Head of caudate nucleus (tissue), 42 donors: ENCODE measurements at regions not wholly inside any gene's neighbourhood (a gene's known extent, or its start where the extent isn't known, plus 50 kb on each side); places are given as distances from the start of the nearest gene placed in this dataset.

Source experiments
- DNase-seq, 42 donors: peaks; one replicate each; pipeline versions ENCODE4 v3.0.0 to v3.0.0-alpha.2; 2020 to 2021; ENCODE audit warnings: mixed read lengths in 7 of 42
- intact Hi-C: fragments of 100-400 bp; cut with DNase I; formaldehyde crosslinking; loops from one replicate; pipeline ENCODE4 v1.15.0; 2022

DNA sequence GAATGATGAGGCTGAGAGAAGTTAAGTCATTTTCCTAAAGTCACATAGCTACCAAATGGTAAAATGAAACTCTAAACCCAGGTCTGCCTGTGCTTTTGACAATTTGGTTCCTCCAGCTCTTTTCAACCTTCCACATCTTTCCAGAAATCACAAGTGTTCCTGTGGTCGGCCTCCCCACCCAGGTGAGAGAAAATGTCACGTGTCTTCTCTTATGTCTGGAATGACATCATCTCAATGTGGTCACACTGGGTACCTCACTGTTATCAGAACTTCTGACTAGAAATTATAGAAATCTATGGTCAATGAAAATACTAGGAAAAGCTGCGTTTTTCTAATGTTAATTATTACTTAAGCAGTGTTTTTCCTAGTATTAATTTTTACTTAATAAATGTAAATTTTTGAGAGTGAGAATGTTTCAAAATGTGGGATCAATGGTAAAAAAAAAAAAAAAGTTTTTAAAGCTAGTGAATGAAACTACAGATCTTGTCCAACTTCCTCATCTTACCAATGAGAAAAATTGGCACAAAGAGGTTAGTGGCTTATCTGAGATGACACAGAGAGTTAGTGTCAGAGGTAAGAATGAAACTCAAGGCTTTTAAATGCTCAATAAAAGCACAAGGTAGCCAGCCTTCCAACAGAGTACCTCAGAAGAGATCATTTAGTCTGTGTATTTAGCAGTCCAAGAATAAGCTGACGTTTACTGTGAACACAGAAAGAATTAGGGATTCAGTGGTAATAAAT is 228.7 kb upstream of the NR4A3 start:
- intact Hi-C loops = no loop called here
- DNase-seq = no peak

- DNase-seq = no peak
- intact Hi-C loops = no loop called here
Measured at GRCh38 chr9:99593610-99594009, 228.1 kb upstream of the NR4A3 start.

DNA sequence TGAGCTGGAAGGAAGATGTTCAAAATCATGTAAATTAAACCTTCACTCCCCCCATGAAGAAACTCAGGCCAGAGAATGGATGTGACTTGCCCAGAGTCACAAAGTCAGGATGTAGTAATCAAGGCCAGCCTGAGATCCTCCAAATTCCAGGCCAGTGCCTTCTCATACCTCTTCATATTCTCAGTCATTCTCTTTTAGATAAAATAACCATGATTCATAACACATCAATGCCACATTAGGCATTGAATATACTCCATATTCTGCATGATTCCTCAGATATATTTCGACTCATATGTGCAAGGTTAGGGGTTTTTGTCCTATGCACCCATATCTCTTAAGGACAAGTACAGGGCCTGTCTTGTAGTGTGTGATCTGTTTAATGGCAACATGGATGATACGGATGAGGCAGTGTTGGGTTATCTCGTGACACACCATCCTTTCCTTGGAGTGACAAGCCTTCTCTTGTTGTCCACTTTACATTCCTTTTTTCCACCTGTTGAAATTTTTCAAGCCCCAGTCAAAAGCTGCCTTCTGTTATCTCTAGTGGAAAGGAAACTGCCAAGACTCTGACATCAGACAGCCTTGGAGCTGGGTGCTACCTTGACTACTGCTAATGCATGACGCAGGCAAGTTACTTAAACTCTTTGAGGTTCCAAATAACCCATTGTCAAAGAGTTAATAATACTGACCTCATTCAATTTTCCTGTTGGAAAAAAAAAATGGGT is 227.5 kb upstream of the NR4A3 start:
- DNase-seq = no peak
- intact Hi-C loops = no loop called here

- peak in 1 of 42 donors; percentile 4 for DNase-seq
- intact Hi-C loops = no loop called here
Measured at GRCh38 chr9:99595796-99596195, 225.9 kb upstream of the NR4A3 start.

GRCh38 chr9:99601571-99602111 is 220.0 kb upstream of the NR4A3 start:
- no peak for DNase-seq
- intact Hi-C loops = no loop called here

- intact Hi-C loops = no loop called here
Measured at GRCh38 chr9:99602854-99603253, 218.8 kb upstream of the NR4A3 start.

GRCh38 chr9:99605016-99605743 is 216.5 kb upstream of the NR4A3 start:
- DNase-seq = no peak
- intact Hi-C loops = no loop called here

More at GRCh38 chr9:99602854-99603253, 218.8 kb upstream of the NR4A3 start:
- DNase-seq = no peak

DNA sequence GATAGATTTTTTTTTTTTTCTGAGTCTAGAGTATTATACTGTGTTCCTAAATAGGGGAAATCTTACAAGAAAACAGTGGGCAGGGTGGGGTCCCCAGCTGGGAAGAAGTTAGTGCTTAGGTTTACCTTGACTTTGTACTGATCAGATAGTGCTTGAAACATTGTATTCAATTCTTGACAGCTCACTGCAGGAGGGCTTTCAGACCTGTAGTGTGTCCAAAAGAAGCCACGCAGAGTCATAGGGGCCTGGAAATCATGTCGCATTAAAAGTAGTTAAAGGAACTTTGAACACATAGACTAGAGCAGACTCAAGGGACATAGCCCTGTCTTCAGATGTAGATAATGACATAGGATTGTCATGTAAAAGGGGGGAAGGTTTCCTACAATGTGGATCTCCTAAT is 215.4 kb upstream of the NR4A3 start:
- DNase-seq = no peak
- intact Hi-C loops = no loop called here

- intact Hi-C loops = no loop called here
- DNase-seq = no peak
Measured at GRCh38 chr9:99606957-99607356, 214.7 kb upstream of the NR4A3 start.

- no peak for DNase-seq
- intact Hi-C loops = no loop called here
Measured at GRCh38 chr9:99607842-99608448, 213.7 kb upstream of the NR4A3 start.

DNA sequence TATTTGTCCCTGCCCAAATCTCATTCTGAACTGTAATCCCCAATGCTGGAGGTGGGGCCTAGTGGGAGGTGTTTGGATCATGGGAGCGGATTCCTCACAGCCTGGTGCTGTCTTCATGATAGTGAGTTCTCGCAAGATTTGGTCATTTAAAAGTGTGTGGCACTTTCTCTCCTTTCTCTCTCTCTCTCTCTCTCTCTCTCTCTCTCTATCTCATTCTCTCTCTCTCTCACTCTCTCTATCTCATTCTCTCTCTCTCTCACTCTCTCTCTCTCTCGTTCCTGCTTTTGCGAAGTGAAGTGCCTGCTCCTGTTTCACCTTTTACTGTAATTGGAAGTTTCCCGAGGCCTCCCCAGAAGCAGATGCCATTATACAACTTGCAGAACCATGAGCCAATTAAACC is 207.3 kb upstream of the NR4A3 start:
- intact Hi-C loops = no loop called here
- DNase-seq = no peak

GRCh38 chr9:99621040-99621439 is 200.6 kb upstream of the NR4A3 start:
- intact Hi-C loops = no loop called here

GRCh38 chr9:99622679-99623078 is 199.0 kb upstream of the NR4A3 start:
- intact Hi-C loops = no loop called here
- DNase-seq = no peak

More at GRCh38 chr9:99621040-99621439, 200.6 kb upstream of the NR4A3 start:
- DNase-seq = no peak

GRCh38 chr9:99623780-99624364 is 197.8 kb upstream of the NR4A3 start:
- intact Hi-C loops = no loop called here
- DNase-seq = no peak

- DNase-seq = no peak
- intact Hi-C loops = no loop called here
Measured at GRCh38 chr9:99624499-99625233, 197.0 kb upstream of the NR4A3 start.

- DNase-seq = no peak
Measured at GRCh38 chr9:99626426-99626825, 195.3 kb upstream of the NR4A3 start.

DNA sequence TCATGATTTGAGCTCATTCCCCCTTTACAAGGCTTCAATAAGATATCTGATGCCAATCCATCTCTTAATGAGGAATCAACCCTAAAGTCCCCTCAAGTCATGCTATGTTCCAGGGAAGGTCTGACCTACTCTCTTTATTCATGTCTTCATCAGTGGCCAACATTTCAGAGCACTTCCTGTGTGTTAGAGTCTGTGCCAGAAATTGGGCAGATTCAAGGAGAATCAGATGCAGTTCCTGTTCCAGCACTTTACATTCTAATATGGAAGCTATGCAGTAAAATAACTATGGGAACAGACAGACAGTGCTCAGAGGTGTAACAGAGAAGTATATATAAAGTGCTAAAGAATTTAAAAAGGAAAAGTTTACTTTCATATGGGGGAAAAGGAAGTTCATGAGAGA is 193.4 kb upstream of the NR4A3 start:
- DNase-seq = no peak
- intact Hi-C loops = no loop called here

More at GRCh38 chr9:99626426-99626825, 195.3 kb upstream of the NR4A3 start:
- intact Hi-C loops = no loop called here

DNA sequence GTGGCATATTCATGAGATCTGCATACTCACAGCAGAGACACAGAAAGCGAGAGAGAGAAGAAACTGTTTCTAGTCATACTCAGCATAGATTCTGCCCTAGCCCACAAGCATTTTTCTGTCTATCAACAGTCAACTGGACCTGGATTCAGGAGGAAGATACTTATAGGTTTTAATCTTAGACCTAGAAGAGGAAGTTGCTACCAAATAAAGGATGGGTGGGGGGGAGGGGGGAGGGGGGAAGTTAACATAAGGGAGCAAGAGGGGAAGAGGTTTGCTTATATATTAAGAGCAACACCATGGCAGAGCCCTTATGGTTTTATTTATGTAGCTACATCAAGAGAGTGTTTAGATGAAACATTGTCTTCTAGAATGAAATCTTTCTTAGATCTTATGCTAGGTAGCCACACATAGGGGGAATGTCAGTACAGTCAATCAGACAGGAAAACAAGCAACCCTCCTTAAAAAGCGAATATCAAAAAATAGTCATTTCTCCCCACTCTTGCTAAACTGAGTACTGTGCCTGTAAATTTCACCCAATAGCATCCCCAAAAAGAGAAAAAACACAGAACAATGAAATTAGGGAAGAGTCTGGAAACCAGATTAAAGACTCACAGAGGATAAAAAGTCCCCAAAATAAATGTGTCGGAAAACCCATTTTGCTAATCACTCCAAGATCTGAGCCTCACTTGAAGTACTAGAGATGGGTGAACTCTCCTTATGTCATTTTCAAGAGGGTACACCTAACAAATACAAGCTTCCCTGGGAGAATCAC is 192.7 kb upstream of the NR4A3 start:
- no peak for DNase-seq
- intact Hi-C loops = no loop called here
